HG02571 (cell line): ENCODE measurements at regions not wholly inside any gene's neighbourhood (a gene's known extent, or its start where the extent isn't known, plus 50 kb on each side); places are given as distances from the start of the nearest gene placed in this dataset.

Source experiments
- ATAC-seq: cut with Tn5 transposase; IDR thresholded peaks from one replicate; pipeline ENCODE4 v1.9.1; 2021; ENCODE audit warnings: mild to moderate bottlenecking, moderate library complexity; ENCODE audit not compliant: unreplicated experiment

GRCh38 chr2:120669121-120669952, 66.3 kb upstream of the GLI2 start:
- ATAC-seq: no peak

- no peak for ATAC-seq
Measured at GRCh38 chr2:120669971-120670370, 65.7 kb upstream of the GLI2 start.

- no peak for ATAC-seq
Measured at GRCh38 chr2:120670371-120670770, 65.3 kb upstream of the GLI2 start.

GRCh38 chr2:120670771-120671480, 64.7 kb upstream of the GLI2 start:
- no peak for ATAC-seq

- ATAC-seq: no peak
Measured at GRCh38 chr2:120672526-120673204, 63.0 kb upstream of the GLI2 start.

- ATAC-seq: no peak
Measured at GRCh38 chr2:120673205-120673550, 62.5 kb upstream of the GLI2 start.

- no peak for ATAC-seq
Measured at GRCh38 chr2:120673571-120674061, 62.1 kb upstream of the GLI2 start.

- ATAC-seq: no peak
Measured at GRCh38 chr2:120674246-120675170, 61.2 kb upstream of the GLI2 start.

- no peak for ATAC-seq
Measured at GRCh38 chr2:120675460-120676130, 60.1 kb upstream of the GLI2 start.

- no peak for ATAC-seq
Measured at GRCh38 chr2:120677221-120677620, 58.4 kb upstream of the GLI2 start.

- no peak for ATAC-seq
Measured at GRCh38 chr2:120677696-120678247, 57.9 kb upstream of the GLI2 start.

GRCh38 chr2:120678251-120678650, 57.4 kb upstream of the GLI2 start:
- ATAC-seq: no peak

GRCh38 chr2:120678926-120679325, 56.7 kb upstream of the GLI2 start:
- no peak for ATAC-seq

GRCh38 chr2:120679526-120679925, 56.1 kb upstream of the GLI2 start:
- ATAC-seq: no peak

GRCh38 chr2:120680136-120680761, 55.4 kb upstream of the GLI2 start:
- peak; percentile 60 for ATAC-seq

GRCh38 chr2:120681181-120681580, 54.5 kb upstream of the GLI2 start:
- ATAC-seq: no peak

GRCh38 chr2:120681696-120682288, 53.9 kb upstream of the GLI2 start:
- no peak for ATAC-seq

- no peak for ATAC-seq
Measured at GRCh38 chr2:120682654-120683053, 53.0 kb upstream of the GLI2 start.

GRCh38 chr2:120683081-120683480, 52.6 kb upstream of the GLI2 start:
- ATAC-seq: no peak
